HG03108 (cell line): ENCODE measurements at regions not wholly inside any gene's neighbourhood (a gene's known extent, or its start where the extent isn't known, plus 50 kb on each side); places are given as distances from the start of the nearest gene placed in this dataset.

Experiments used
- ATAC-seq: cut with Tn5 transposase; IDR thresholded peaks from one replicate; pipeline ENCODE4 v1.9.1; 2021; ENCODE audit warnings: moderate library complexity; ENCODE audit not compliant: unreplicated experiment

- ATAC-seq: no peak
These were observed 200.7 kb upstream of the SEMA6D start for GRCh38 chr15:47516558-47516957.

- ATAC-seq: no peak
These were observed 200.3 kb upstream of the SEMA6D start for GRCh38 chr15:47516972-47517371.

- no peak for ATAC-seq
These were observed 199.6 kb upstream of the SEMA6D start for GRCh38 chr15:47517737-47518136.

- ATAC-seq: no peak
These were observed 193.4 kb upstream of the SEMA6D start for GRCh38 chr15:47523681-47524475.

GRCh38 chr15:47529241-47529640, 188.1 kb upstream of the SEMA6D start:
- ATAC-seq: no peak

GRCh38 chr15:47534673-47535072, 182.6 kb upstream of the SEMA6D start:
- ATAC-seq: no peak

- no peak for ATAC-seq
These were observed 175.7 kb upstream of the SEMA6D start for GRCh38 chr15:47541562-47541961.

- ATAC-seq: no peak
These were observed 174.9 kb upstream of the SEMA6D start for GRCh38 chr15:47542312-47542989.

- ATAC-seq: no peak
These were observed 169.1 kb upstream of the SEMA6D start for GRCh38 chr15:47548231-47548630.

- no peak for ATAC-seq
These were observed 168.3 kb upstream of the SEMA6D start for GRCh38 chr15:47548986-47549385.

- ATAC-seq: no peak
These were observed 166.2 kb upstream of the SEMA6D start for GRCh38 chr15:47551079-47551478.

- no peak for ATAC-seq
These were observed 165.8 kb upstream of the SEMA6D start for GRCh38 chr15:47551546-47551945.

- ATAC-seq: no peak
These were observed 164.2 kb upstream of the SEMA6D start for GRCh38 chr15:47552978-47553608.

- ATAC-seq: no peak
These were observed 163.4 kb upstream of the SEMA6D start for GRCh38 chr15:47553947-47554346.

- ATAC-seq: no peak
These were observed 156.2 kb upstream of the SEMA6D start for GRCh38 chr15:47561102-47561501.

- no peak for ATAC-seq
These were observed 151.4 kb upstream of the SEMA6D start for GRCh38 chr15:47565949-47566348.

- ATAC-seq: no peak
These were observed 150.7 kb upstream of the SEMA6D start for GRCh38 chr15:47566610-47567009.

GRCh38 chr15:47568030-47568429, 149.3 kb upstream of the SEMA6D start:
- ATAC-seq: no peak

- ATAC-seq: no peak
These were observed 147.3 kb upstream of the SEMA6D start for GRCh38 chr15:47570044-47570443.

GRCh38 chr15:47570451-47570850, 146.9 kb upstream of the SEMA6D start:
- no peak for ATAC-seq

- ATAC-seq: no peak
These were observed 146.2 kb upstream of the SEMA6D start for GRCh38 chr15:47570881-47571640.
